GM12891 (cell line): ENCODE measurements at regions not wholly inside any gene's neighbourhood (a gene's known extent, or its start where the extent isn't known, plus 50 kb on each side); places are given as distances from the start of the nearest gene placed in this dataset.
"Not testable (repeated sequence)": the region's sequence is repeated elsewhere in the genome, so short reads cannot be mapped to it uniquely, and the experiment has no call there.

Experiments used
- POLR2A ChIP-seq: IDR thresholded peaks from 2 replicates; pipeline ENCODE4 v1.6.1; 2011; ENCODE audit warnings: low read depth, low read length, control low read depth
- POLR2AphosphoS5 ChIP-seq: IDR thresholded peaks from 2 replicates; pipeline ENCODE4 v1.6.1; 2011; ENCODE audit warnings: low read depth, low read length, control low read depth

GRCh38 chr2:97321936-97322713, 209.2 kb downstream of the ANKRD36 start:
- not testable (repeated sequence) for TF ChIP-seq POLR2A, POLR2AphosphoS5
